Spleen (tissue), 7 donors: ENCODE measurements at regions not wholly inside any gene's neighbourhood (a gene's known extent, or its start where the extent isn't known, plus 50 kb on each side); places are given as distances from the start of the nearest gene placed in this dataset.

Experiments used
- POLR2A ChIP-seq, 3 donors: fragments of 450-650 bp; IDR thresholded peaks; one replicate each; pipeline ENCODE4 v1.5.1; 2017; ENCODE audit warnings: antibody characterized with exemption in 3 of 3, mild to moderate bottlenecking in 1 of 3
- TF ChIP-seq, protein P1 (sequence below), 11 experiments: fragments of 200-600 bp in 7 of 11; fragments of 450-650 bp in 4 of 11; sonication (generic) in 4 of 11; IDR thresholded peaks in 8 of 11; conservative IDR thresholded peaks in 3 of 11; 1 replicate in 7 of 11; 2 replicates in 4 of 11; pipeline versions ENCODE4 v1.4.0 to v1.8.0; 2016 to 2021; ENCODE audit warnings: antibody characterized with exemption in 11 of 11, inconsistent platforms in 4 of 11, mild to moderate bottlenecking in 1 of 11
- donor health status: DM: no; HTN: no; CAD: no; lungs with moderate emphysema.
- donor health status: DM: no; HTN: no; CAD: no.
- donor health status: DM: no; HTN: no; CAD: no.

DNA sequence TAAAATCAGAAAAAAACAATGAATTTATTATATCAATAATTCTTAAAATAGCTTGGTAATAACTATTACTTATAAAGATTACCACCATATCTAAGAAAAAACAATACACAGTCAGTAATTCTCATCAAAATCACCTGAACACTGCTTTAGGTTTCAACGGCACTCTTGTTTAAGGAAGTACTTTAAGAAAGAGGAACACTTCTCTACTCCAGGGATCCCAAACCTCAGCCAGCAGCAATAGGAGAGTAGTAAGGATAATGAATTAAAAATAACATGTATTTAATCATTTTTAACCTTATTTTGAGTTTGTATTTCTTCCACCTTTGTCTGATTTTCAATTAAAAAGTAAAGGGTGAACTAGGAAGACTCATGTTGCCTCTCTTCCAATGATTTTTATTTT, 494.0 kb upstream of the NR2F2 start:
- TF ChIP-seq, protein P1, sequence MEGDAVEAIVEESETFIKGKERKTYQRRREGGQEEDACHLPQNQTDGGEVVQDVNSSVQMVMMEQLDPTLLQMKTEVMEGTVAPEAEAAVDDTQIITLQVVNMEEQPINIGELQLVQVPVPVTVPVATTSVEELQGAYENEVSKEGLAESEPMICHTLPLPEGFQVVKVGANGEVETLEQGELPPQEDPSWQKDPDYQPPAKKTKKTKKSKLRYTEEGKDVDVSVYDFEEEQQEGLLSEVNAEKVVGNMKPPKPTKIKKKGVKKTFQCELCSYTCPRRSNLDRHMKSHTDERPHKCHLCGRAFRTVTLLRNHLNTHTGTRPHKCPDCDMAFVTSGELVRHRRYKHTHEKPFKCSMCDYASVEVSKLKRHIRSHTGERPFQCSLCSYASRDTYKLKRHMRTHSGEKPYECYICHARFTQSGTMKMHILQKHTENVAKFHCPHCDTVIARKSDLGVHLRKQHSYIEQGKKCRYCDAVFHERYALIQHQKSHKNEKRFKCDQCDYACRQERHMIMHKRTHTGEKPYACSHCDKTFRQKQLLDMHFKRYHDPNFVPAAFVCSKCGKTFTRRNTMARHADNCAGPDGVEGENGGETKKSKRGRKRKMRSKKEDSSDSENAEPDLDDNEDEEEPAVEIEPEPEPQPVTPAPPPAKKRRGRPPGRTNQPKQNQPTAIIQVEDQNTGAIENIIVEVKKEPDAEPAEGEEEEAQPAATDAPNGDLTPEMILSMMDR (IDR thresholded peaks at IDR 0.05 in 8 of 11, conservative IDR thresholded peaks at IDR 0.05 in 3 of 11) = no peak
- no peak for TF ChIP-seq POLR2A (IDR thresholded peaks at IDR 0.05)
